COLO668 (cell line): ENCODE measurements at regions not wholly inside any gene's neighbourhood (a gene's known extent, or its start where the extent isn't known, plus 50 kb on each side); places are given as distances from the start of the nearest gene placed in this dataset.
"Not testable (repeated sequence)": the region's sequence is repeated elsewhere in the genome, so short reads cannot be mapped to it uniquely, and the experiment has no call there.

Source experiments
- DNase-seq: peaks from one replicate; lab custom pipeline; 2025; ENCODE audit not compliant: unreplicated experiment; lab: John Stamatoyannopoulos, UW

DNA sequence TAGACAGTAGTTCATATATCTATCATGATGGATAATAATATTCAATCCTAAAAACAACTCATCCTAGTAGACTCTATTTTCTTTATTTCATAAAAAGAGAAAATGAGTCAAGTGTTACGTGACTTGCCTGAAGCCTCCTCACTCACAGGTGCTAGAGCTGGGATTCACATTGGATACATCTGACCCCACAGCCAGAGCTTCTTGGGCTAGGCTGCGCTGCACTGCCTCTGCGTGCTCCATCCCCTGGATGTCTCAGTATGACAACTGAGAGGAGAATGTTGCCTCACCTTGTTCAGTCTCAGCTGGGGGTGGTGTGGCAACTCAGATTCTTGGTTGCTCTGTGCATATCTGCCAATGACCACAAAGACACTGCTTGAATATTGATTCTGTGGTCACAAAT, 286.6 kb downstream of the LIG4 start:
- DNase-seq: no peak

DNA sequence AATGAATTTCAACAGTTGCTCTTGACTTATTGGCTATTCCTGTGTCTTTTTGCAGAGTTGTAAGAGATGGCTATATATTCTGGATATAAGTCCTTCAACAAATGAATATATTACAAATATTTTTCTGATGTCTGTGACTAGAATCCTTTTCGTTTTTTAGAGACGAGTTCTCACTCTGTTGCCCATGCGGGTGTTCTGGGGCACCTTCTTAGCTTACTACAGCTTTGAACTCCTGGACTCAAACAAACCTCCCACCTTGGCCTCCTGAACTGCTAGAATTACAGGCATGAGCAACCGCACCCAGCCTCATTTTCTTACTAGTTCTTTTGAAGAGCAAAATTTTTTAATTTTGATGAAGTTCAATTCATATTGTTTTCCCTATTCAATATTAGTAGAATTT, 287.8 kb downstream of the LIG4 start:
- DNase-seq: no peak

GRCh38 chr13:107926515-107926914, 288.8 kb downstream of the LIG4 start:
- not testable (repeated sequence) for DNase-seq

DNA sequence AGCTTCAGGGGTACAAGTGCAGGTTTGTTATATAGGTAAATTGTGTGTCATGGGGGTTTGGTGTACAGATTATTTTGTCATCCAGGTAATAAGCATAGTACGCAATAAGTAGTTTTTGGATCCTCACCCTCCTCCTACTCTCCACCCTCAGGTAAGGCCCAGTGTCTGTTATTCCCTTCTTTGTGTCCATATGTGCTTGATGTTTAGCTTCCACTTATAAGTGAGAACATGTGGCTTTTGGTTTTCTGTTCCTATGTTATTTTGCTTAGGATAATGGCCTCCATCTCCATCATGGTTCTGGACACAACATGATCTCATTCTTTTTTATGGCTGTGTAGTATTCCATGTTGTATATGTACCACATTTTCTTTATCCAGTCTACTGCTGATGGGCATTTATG, 298.4 kb downstream of the LIG4 start:
- DNase-seq: not testable (repeated sequence)

DNA sequence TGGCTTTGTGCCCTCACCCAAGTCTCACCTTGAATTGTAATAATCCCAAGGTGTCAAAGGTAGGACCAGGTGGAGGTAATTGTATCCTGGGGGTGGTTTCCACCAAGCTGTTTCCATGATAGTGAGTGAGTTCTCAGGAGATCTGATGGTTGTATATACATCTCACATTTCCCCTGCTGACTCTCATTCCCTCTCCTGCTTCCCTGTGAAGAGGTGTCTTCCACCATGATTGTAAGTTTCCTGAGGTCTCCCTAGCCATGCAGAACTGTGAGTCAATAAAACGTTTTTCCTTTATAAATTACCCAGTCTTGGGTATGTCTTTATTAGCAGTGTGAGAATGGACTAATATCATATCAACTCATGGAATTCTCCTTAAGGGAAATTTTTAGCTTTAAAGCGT, 302.6 kb downstream of the LIG4 start:
- no peak for DNase-seq

DNA sequence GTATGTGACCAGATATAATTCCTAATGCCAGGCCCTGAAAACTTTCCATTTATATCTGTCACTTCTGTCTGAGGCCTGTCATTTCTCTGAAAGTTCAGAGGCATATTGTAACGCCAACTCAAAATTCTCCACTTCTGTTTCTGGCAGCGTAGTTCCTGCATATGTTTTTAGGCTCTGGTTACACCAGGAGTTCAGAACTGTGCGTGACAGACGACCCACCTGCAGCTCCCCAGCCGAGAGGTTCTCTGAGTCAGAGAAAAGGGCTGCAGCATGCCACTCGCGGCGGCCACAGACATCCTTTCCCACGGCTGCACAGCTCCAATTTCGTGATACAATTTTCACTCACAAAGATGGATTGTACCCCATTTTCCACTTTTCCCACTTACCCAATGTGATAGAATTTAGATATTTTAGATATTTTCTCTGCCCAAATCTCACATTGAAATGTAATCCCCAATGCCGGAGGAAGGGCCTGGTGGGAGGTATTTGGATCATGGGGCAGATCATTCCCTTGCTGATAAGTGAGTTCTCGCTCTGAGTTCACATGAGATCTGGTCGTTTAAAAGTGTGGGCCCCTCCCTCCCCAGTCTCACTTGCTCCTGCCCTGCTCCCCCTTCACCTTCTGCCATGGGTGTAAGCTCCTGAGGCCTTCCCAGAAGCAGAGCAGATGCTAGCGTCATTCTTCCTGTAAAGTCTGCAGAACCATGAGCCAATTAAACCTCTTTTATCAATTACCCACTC, 308.1 kb downstream of the LIG4 start:
- no peak for DNase-seq

- no peak for DNase-seq
Measured at GRCh38 chr13:107906131-107906530, 309.2 kb downstream of the LIG4 start.

GRCh38 chr13:107901996-107902562, 313.3 kb downstream of the LIG4 start:
- DNase-seq: no peak

GRCh38 chr13:107901230-107901629, 314.1 kb downstream of the LIG4 start:
- no peak for DNase-seq

DNA sequence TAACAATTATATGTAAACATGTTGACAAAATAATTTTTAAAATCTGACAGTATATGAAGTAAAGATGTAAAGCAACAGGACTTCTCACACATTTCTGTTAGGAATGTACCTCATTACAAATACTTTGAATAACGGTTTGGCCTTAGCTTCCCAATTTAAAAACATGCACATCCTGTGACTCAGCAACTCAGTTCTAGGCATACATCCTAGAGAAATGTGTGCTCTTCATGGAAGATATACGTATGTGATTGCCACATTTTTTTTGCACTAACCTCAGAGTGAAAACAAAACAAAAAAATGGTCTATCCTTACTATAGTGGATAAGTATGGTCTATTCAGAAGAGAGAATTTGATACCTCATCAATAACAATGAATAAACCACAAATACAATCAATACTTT, 314.6 kb downstream of the LIG4 start:
- DNase-seq: no peak

- no peak for DNase-seq
Measured at GRCh38 chr13:107886118-107886517, 329.2 kb downstream of the LIG4 start.

- DNase-seq: no peak
Measured at GRCh38 chr13:107884564-107884963, 330.8 kb downstream of the LIG4 start.

GRCh38 chr13:107883561-107884175, 331.7 kb downstream of the LIG4 start:
- DNase-seq: no peak

DNA sequence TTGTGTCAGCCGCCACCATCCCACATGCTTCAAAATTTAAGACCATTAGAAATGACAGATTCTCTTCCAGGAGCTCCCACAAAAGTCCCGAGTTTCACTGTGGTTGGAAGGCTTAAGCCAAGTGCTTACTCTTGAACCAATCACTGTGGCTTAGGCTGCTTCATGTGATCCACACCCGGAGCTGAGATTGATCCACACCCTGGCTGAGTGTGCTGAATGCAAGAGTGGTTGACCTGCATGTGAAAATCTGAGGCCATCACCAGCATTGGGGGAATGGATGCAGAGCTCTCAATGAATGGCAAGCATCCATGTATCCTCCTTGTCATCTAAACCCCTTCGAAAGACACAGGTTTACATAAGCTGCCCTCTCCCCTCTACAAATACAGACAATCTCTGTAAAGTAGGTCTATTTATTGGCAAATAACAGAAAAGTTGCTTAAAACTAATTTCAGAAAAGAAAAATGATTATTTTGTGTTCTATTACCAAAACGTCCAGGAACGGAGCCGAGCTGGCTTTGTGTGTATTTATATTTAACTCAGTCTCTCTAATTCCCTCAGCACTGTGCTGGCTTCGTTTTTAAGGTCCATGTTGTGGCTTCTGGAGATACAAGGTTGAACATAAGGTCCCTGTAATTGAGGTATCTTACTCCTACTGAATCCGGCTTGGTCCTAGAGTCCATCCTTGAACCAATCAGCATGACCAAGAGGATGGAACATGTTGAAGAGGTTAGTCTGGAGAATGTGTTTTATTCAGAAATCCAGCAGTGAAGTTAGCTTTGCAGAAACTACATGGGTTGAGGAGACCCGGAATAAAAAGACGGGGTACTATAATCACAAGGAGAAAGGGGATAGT, 332.4 kb downstream of the LIG4 start:
- DNase-seq: no peak

DNA sequence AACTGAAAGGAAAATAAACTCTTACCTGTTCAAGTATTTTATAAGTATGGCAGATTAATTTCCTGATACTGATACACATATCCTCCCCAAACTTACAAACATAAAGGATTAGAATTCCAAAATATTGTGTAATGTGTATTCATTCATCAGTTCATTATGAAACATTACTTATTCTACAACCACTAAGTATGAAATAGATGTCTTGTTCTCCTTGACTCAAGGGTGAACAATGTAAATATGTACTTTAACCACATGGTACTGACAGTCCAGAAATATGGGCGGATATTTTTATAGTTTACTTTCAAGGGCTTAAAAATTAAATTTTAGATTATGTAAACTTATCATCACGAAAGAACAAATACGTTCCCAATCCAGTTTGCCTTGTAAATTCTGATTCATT, 334.0 kb downstream of the LIG4 start:
- DNase-seq: no peak

DNA sequence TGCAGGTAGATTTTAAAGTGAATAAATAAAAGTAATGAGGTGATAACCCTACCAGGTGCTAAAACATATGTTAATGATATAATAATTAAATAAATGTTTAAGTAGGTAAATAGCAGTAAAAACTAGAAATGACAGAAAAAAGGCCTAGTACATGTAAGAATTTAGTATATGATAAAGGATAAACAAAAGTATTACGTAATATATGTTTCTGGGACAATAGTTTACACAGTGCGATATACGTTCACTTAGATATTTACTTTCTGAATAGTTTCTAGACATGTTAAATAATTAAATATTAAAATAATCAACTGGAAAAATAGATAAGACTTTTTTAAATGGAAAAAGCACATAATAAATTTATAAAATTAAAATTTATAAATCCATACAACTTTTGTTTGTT, 340.9 kb downstream of the LIG4 start:
- DNase-seq: no peak

GRCh38 chr13:107873926-107874325, 341.4 kb downstream of the LIG4 start:
- no peak for DNase-seq

DNA sequence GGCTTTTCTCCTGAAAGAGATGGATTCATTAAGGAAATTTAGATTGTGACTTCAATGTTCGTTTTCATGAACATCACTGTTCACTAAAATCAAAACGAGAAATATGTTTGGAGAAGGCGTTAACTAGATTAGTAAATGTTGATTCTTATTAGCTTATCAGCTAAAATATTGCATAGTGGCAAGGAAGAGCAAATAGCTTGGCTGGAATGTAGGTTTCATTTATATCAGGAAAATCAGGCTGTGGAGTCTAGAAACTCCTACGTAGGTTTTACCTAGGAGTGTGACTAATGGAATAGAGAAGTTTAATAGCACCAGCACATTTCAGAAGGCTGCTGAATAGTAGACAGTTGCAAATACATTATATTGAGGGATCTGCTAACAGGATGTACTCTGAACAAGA, 344.9 kb downstream of the LIG4 start:
- no peak for DNase-seq

DNA sequence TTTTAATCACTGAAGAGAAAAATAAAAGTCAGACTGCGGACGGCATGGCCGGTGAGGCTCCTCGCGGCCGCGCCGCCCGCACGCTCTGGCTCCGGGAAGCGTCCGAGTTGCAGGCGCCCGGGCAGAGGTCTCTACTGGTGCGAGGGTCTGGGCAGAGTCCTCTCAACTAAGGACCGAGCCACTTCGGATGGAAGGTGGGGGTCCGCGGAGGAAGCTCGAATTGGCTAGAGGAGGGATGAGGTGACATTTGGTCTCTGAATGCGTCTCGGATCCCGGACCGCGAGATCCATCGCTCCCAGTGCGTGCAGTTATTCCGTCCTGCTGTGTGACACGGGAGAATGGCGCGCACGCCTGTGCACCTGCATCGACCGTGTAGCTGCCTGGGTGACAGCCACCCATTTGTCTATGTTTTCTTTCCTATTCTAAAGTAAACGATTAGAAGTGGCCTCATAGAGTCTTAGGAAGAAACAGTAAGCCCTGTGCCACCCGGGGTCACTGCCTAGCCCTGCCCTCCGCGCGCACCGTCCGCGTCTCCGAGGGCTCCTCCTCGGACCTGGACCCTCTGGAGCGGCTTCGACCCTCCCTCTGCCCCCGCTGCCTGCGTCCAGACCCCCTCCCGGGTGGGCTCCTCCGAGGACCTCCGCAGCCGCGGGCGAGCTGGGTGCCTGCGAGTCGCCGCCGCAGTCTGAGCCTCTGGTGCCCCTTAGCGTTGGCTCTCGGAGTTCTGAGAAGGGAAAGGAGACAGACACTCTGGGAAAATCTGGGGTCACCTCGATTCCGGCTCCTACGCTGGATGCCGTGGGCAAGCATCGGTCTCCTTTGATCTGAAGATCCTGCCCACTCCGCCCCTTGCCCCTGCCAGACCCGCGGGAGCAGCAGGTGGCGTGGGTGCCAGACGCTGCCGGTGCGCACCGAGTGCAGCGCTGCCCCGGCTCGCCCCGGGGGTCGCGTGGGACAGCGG, 347.4 kb downstream of the LIG4 start:
- peak; percentile 88 for DNase-seq

DNA sequence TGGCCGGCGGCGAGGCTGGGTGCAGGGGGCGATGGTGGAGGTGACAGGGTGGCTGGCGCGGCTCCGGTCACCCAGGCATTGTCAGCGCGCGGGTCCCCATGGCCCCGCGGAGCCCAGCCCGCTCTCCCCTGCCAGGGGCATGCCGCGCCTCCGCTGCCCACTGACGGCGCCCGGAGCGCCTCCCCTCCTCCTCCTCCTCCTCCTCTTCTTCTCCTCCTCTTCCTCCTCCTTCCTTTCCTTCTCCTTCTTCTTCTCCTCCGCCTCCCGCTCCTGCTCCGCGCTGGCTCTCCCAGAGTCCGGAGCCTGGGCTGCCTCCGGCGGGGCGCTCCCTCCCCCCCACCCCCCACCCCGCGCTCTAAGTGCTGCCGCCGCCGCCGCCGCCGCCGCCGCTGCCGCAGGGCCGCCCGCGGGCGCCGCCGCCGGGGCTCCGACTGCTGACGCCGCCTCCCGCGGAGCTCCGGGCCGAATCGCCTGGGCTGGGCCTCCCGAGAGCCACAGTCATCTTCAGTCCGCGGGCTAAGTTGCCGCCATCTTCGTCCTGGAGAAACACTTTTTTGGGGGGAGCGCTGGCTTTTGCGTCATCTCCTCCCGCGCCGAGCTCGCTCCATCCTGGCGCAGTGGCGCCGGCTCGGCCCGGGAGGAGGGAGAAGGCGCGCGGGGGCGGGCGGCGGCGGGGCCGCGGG, 348.3 kb downstream of the LIG4 start:
- peak; percentile 87 for DNase-seq
